NCI-H146 (cell line): ENCODE measurements at regions not wholly inside any gene's neighbourhood (a gene's known extent, or its start where the extent isn't known, plus 50 kb on each side); places are given as distances from the start of the nearest gene placed in this dataset.
"Not testable (repeated sequence)": the region's sequence is repeated elsewhere in the genome, so short reads cannot be mapped to it uniquely, and the experiment has no call there.

Source experiments
- DNase-seq: peaks from one replicate; lab custom pipeline; 2025; lab: John Stamatoyannopoulos, UW

DNA sequence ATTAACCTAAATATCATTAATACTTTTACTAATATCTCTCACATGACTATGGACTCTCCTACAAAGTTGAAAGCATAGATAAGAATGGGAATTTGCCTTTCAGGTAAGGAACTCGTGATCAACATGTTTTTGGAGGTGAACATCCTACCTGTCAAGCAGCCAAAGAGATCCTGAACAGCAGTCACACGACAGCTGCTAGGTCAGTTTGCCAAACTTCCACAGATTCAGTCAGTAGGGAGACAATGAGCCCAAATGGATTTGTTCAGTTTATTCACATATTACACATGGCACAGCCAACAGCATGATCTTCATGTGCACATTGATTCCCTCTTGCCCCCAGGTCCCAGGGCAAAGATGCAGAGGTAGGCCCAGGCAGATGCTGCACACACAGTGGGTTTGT is 86.1 kb upstream of the LOC128125822 start:
- no peak for DNase-seq

DNA sequence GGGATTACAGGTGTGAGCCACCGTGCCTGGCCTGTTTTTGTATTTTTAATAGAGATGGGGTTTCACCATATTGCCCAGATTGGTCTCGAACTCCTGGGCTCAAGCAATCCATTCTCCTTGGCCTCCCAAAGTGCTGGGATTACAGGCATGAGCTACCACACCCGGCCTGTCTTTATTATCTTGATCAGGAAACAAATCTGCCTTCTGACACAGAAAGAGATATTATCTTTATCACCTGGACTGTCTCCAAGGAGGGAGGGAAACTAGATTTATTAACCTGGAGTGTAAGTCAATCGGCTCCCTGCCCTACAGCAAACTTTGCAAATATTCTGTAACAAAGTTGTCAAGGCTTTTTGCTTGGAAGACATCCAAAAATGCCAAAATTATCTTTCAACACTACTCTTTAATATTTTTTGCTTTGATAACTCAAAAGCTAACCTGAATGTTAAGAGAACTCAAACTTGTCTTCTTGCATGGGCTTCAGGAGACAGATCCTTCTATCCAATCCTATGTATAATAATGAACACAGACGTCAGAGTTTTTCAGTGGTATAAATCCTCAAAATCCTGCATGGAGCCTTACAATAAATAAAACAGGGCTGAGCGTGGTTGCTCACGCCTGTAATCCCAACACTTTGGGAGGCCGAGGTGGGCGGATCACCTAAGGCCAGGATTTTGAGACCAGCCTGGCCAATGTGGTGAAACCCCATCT is 85.0 kb upstream of the LOC128125822 start:
- no peak for DNase-seq

DNA sequence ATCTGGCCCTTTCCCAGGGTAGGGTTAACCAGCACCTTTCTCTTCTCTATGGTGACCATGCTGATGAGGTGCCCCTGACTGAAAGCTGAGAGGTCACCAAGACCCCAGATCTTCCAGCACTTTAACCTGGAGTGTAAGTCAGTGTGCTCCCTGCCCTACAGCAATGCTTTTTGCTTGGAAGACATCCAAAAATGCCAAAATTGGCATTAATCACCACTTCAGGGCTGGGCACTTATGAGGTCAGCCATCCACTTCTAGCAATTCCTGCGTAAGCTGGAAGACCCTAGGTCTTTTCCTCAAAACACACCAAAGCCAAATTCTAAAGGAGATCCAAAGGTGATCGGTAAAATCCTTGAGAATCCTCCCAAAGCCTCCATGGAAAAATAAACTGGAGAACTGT is 81.2 kb upstream of the LOC128125822 start:
- DNase-seq, result no peak

DNA sequence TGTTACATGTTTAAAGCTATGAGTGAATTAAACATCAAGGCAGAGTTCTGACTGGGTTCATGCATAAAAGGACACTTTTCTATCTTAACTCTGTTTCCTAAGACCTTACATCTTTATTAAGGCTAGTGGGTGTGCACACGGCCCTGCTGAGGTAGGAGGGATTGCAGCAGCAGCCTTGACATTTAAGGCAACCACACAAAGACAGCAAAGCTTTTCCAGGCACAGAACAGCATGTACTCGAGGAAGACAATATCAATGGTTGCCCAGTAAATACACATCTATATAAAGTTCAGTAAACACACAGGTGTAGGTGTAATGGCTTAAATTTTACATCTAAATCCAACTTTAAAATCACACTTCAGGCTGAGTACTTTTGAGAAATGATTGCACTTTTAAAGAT is 79.8 kb upstream of the LOC128125822 start:
- DNase-seq, result no peak

DNA sequence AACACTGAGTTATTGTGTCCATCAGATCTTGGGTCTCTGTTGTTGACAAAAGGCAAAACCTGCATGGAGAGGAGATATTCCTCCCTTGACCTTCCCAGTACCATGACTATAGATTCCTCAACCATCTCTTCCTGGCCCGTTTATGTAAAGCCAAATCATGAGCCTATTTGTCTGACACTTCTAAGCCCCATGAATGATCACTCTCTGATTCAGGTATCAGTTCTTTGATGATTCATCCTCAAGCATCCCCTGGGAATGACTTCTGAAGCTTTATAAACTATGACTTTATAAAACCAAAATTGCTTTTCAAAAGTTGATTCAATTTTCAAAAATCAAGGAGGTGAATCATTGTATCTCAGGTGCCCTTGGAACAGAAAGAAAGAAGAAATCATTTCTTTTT is 78.7 kb upstream of the LOC128125822 start:
- DNase-seq, result no peak

DNA sequence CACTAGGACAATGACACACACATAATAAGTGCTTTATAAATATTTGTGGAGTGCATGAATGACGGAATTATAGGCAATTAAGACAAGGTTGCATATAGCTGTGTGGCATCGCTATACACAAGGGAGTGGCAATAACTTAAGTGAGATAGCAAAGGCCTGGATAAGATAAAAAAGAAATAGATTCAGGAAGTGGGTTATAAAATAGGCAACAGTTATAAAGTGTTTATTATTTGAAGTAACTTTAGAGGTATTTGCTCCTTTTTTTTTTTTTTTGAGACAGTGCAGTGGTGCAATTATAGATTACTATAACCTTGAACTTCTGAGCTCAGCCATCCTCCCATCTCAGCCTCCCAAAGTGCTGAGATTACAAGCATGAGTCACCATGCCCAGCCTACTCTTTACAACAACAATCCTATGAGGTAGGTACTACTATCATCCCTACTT is 75.9 kb upstream of the LOC128125822 start:
- no peak for DNase-seq

DNA sequence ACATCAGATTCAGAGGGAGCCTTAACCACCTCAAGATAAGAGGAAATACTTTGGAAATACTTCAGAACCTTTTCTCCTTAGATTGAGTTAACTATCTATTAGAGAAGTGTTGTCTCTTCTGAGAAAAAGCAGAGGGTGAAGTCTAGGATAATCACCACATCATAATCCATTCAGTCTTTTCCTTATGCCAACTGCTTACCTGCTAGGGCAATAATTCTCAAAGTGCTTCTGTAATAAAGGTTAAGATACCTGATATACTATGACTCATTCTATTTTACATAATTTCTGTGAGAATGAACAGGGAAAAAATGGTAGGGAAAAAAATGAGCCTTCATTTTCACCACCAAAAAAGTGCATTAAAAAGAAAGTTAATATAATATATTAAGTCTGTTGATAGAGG is 70.1 kb upstream of the LOC128125822 start:
- DNase-seq, result no peak

DNA sequence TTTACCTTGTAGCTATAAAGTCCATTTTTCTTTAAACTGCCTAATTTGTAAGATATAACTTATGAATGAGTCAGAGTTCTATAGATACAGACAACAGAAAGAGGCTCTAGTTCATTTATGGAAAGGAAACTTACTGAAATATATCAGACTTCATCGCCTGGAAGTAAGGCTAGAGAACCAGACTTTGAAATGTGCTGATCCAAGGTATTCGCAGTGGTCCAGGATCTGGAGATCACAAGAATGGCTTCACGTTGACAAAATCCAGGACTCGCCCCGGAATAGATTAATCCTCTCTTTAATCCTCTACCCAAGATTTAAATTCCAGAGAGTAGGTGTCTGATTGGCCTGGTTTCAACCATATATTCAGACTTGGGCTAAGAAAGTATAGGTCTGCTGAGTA is 69.1 kb upstream of the LOC128125822 start:
- DNase-seq, result no peak

DNA sequence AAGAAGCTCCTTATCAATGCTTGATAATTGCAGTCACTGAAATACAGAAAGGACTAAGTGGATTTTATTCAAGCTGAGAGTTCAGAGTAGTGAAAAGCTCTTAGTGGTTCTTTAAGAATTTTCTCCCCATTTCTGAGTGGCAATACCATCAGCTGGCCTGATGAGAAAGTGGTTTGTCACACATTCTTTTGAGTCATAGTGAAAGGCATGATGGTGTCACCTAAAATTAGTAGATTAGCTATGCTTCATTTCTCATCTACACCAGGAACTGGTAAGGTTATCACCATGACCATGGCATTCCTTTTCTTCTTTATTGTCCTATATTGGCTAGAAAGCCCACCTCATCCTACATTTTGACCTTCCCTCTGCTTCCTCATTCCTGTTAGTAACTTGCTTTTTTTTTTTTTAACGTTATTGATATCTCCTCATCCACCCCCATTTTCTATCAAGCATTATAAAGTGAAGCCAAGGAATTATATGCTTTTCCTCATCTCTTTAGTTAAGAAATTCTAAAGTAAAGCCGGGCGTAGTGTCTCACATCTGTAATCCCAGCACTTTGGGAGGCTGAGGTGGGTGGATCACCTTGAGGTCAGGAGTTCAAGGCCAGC is 67.4 kb upstream of the LOC128125822 start:
- no peak for DNase-seq

DNA sequence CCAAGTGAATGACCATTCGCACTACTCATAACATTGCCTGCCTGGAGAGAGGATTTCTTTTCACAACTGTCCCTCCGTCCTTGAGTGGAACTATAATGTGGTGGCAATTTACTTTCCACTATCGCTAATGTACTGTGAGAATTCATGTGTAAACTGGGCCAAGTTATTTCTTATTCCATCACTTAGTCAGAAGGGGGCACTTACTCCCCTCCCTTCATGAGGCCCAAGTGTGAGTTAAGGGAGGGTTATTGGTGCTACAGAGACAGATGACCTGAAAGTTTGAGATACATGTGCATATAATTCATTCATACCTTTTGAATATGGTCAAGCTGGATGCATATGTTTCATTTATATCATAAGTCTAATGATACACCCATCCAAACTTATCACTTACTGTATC is 65.2 kb upstream of the LOC128125822 start:
- no peak for DNase-seq

DNA sequence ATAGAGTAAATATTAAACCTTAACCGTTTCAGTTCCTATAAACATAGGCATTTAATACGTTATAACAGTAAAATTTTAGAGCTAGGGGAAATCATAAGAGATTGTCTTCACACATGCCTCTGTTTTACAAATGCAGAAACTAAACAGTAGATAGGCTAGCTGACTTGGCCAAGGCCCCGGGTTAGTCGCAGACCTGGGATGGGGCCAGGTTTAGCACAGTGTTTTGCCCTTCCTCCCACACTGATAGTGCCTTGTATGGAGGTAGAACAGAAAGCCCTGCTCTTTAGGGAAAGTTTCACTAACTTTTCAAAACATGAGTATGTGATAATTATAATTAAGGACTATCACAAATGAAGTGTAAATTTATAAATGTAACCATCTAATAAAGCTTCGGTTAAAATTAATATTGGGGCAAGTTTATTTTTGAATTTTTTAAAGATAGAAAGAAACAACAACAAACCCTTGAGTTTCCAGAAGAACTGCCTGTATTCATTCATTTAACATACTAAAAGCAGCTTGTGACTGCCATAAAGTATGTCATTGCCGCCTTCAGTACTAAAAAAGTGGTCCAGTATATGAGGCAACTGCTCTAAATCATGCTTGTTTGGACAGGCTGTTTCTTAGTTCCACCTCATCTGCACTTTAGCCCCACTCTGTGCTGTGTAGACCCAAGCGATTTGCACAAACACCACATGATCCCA is 62.5 kb upstream of the LOC128125822 start:
- DNase-seq, result no peak

DNA sequence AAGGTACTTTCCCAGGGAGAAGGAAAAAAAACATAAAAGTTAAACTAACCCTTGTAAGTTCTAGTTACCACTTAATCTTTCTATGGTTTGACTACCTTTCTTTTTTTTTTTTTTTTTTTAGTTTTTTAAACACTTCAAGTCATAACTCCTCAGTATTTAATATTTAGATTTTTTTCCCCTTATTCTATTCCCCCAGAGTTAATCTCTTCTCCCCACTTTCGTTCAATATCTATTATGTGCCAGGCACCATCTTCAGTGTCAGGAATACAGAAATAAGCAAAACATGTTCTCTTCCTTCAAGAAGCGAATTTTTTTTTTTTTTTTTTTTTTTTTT is 62.0 kb upstream of the LOC128125822 start:
- DNase-seq, result no peak

DNA sequence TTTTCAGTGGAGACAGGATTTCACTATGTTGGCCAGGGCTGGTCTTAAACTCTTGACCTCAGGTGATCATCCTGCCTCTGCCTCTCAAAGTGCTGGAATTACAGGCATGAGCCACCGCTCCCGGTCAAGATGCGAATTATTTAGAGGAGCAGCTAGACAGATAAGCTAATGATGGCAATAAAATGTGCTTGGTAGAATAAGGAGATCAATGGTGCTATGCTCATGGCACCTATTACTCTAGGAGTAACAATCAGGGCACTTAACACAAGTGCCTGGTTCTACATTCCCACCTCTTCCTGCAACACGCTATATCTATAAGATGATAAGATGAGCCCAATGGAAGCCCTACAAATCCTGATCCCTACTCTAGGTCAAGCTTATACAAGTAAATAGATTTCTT is 61.4 kb upstream of the LOC128125822 start:
- no peak for DNase-seq

DNA sequence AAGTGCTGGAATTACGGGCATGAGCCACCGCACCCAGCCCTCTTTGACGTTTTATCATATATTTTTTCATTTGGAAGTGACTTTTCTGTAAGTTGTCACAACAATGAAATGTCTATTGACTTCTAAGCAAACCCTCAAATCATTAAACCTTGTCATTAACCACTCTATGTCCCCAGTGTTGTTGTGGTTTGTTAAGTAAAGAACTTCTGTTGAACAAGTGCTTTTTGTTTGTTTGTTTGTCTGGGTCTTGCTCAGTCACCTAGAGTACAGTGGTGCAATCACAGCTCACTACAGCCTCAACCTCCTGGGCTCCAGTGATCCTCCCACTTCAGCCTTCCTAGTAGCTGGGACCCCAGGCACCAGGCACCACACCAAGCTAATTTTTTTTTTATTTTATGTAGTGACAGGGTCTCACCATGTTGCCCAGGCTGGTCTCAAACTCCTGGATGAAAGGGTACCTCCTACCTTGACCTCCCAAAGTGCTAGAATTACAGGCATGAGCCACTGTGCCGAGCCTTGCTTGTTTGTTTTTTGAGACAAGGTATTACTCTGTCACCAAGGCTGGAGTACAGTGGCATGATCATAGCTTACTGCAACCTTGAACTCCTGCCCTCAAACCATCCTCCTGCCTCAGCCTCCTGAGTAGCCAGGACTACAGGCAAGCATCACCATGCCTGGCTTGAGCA is 57.6 kb upstream of the LOC128125822 start:
- no peak for DNase-seq

DNA sequence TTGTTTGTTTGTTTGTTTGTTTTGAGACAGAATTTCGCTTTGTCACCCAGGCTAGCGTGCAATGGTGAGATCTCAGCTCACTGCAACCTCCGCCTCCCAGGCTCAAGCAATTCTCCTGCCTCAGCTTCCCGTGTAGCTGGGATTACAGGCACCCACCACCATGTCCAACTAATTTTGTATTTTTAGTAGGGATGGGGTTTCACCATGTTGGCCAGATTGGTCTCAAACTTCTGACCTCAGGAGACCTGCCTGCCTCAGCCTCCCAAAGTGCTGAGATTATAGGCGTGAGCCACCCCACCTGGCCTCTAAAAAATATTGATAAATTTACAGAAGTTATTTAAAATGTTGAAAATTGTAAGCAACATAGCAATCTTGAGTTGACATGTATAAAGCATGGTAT is 57.1 kb upstream of the LOC128125822 start:
- DNase-seq, result not testable (repeated sequence)

DNA sequence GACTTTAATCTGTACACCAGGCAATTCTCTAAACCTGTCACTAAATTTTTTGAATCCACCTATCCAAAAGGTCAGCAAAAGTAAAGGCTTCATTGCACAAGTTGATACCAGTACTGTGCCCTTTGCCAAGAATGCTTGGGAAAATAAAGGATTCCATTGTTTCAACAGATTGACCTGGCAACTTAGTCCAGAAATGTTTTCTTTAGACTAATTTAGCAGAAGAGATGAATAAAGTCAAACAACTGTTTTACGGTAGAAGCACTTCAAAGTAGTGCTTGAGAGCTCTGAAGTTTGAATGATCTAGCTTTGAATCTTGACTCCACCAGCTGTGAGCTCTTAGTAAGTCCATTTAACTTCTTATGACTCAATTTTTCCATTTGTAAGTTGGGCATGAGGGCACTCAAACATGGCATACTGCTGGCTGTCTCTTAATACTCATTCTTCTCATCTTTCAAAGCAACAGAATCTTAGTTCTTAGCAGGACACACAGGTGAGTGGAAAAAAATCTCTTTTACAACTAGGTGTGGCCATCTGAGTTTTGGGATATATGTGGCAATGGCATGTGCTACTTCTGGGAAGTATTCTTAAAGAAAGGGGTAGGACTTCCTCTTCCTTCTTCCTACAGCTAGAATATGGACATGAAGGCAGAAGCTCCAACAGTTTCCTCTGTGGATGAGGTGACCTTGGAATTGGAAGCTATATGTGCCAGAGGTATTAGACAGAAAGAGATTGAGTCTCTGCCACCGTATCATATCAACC is 55.9 kb upstream of the LOC128125822 start:
- no peak for DNase-seq

DNA sequence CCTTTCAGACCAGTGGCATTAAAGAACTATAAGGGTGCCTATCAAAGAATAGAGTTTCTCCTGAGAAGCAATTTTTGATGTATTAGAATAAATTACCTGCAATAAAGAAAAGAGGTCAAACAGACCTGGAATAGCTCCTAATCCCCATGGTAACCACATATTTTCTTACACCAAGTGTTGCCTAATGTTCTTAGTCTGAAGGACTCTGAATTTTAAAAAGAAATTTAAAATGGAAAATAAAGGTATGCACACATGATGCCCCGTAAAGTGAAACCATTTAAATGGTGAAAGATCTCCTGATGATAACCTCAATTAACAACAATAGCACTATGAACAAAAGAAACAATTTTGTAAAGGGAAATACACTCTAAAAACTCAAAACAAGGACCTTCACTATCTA is 55.1 kb upstream of the LOC128125822 start:
- DNase-seq, result no peak

DNA sequence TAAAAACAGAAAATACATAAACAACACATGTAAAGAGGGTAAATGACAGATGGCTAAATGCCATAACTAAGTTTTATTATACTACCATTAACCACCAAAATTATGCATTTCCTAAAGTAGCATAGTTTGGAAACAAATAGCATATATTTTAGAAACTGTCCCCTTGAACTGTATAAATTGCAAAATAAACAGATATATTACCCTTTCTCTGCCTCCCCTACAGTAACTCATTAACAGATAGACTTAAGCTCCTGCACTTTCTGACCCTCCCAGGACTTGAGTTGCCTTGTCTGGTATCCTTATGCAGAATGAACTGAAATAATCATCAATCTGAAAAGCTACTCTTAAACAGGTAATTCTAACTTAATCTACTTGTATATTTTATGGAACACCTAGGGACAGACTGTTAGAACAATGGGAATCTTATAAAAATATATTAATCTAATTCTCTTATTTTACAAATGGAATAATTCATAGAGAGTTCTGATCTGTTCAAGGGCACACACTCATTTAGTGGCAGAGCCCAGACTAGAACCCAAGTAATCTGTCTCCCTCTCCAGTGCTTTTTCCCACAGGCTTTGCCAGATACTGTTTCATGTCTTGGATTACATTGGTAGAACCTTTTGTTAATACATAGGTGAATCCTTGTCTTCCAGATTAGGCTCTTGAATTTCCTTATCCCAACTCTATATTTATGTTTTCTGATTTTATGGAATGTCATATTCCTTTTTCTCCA is 50.6 kb upstream of the LOC128125822 start:
- no peak for DNase-seq
